IMR-90 (cell line): ENCODE measurements at regions not wholly inside any gene's neighbourhood (a gene's known extent, or its start where the extent isn't known, plus 50 kb on each side); places are given as distances from the start of the nearest gene placed in this dataset.

ENCODE experiments used
- ATAC-seq: fragments of 200-7000 bp; cut with Tn5 transposase; 2 replicates; pipeline ENCODE4 v1.9.1; 2020; ENCODE audit warnings: low read depth, mild to moderate bottlenecking, moderate library complexity
- BruUV-seq: library from RNA; stranded (reverse); fragments of 400-500 nt; replicated peaks from 2 replicates; lab custom pipeline; 2021; lab: Mats Ljungman, UMichigan
- CTCF ChIA-PET: fragments of 300-600 bp; formaldehyde crosslinking; extraction: SDS; loops from one replicate; lab custom pipeline; 2021; ENCODE audit warnings: antibody characterized with exemption; lab: Yijun Ruan, JAX
- POLR2A ChIA-PET: fragments of 300-600 bp; sonication (Branson Sonifier 250); formaldehyde crosslinking; loops from one replicate; lab custom pipeline; 2022; ENCODE audit warnings: antibody characterized with exemption; ENCODE audit not compliant: unreplicated experiment; lab: Charles Lee
- DNase-seq: peaks from one replicate; pipeline ENCODE4 v3.0.0; 2013
- H2AFZ ChIP-seq: replicated peaks from 2 replicates; pipeline ENCODE3; 2013; ENCODE audit warnings: low read length, mild to moderate bottlenecking; ENCODE audit not compliant: poor library complexity
- H2AK5ac ChIP-seq: 2 replicates; pipeline ENCODE4 v1.6.1; 2013; ENCODE audit warnings: low read depth, low read length, inconsistent platforms
- H2AK9ac ChIP-seq: replicated peaks from 2 replicates; pipeline ENCODE3; 2013; ENCODE audit warnings: mild to moderate bottlenecking, low read depth, low read length, moderate library complexity; ENCODE audit not compliant: poor library complexity
- H2BK120ac ChIP-seq: 2 replicates; pipeline ENCODE4 v1.6.1; 2013; ENCODE audit warnings: low read depth, low read length, inconsistent platforms
- H2BK15ac ChIP-seq: 3 replicates; pipeline ENCODE4 v1.6.1; 2013; ENCODE audit warnings: low read depth, low read length, inconsistent platforms
- H2BK20ac ChIP-seq: 2 replicates; pipeline ENCODE4 v1.6.1; 2013; ENCODE audit warnings: low read depth, mild to moderate bottlenecking, inconsistent platforms, low read length, moderate library complexity
- H2BK5ac ChIP-seq: 2 replicates; pipeline ENCODE4 v1.6.1; 2013; ENCODE audit warnings: mild to moderate bottlenecking, low read depth, low read length, inconsistent platforms; ENCODE audit not compliant: poor library complexity, severe bottlenecking
- H3K14ac ChIP-seq: replicated peaks from 2 replicates; pipeline ENCODE4 v1.6.1; 2013; ENCODE audit warnings: low read depth, low read length, inconsistent platforms
- H3K18ac ChIP-seq: 2 replicates; pipeline ENCODE4 v1.6.1; 2013; ENCODE audit warnings: low read depth, low read length, control low read depth
- H3K23ac ChIP-seq: 2 replicates; pipeline ENCODE4 v1.6.1; 2013; ENCODE audit warnings: low read depth, low read length, inconsistent platforms
- H3K27ac ChIP-seq: 2 replicates; pipeline ENCODE4 v1.5.1; 2013; ENCODE audit warnings: mild to moderate bottlenecking, control low read depth, low read length; ENCODE audit not compliant: insufficient read depth
- H3K27me3 ChIP-seq: 2 replicates; pipeline ENCODE4 v1.6.1; 2013; ENCODE audit warnings: low read length; ENCODE audit not compliant: control insufficient read depth, insufficient read depth
- H3K36me3 ChIP-seq: 2 replicates; pipeline ENCODE4 v1.6.1; 2013; ENCODE audit warnings: low read length, mixed read lengths; ENCODE audit not compliant: control insufficient read depth, insufficient read depth
- H3K4ac ChIP-seq: 2 replicates; pipeline ENCODE4 v1.6.1; 2013; ENCODE audit warnings: low read depth, low read length, inconsistent platforms
- H3K4me1 ChIP-seq: 2 replicates; pipeline ENCODE4 v1.6.1; 2013; ENCODE audit warnings: low read length, mixed read lengths; ENCODE audit not compliant: control insufficient read depth, insufficient read depth
- H3K4me2 ChIP-seq: 2 replicates; pipeline ENCODE4 v1.6.1; 2013; ENCODE audit warnings: low read depth, mild to moderate bottlenecking, control low read depth, low read length, moderate library complexity
- H3K4me3 ChIP-seq: 2 replicates; pipeline ENCODE4 v1.5.1; 2013; ENCODE audit warnings: low read depth, mild to moderate bottlenecking, control low read depth, low read length, moderate library complexity; ENCODE audit not compliant: insufficient read depth
- H3K56ac ChIP-seq: 2 replicates; pipeline ENCODE4 v1.6.1; 2013; ENCODE audit warnings: low read length, inconsistent platforms; ENCODE audit not compliant: insufficient read depth; ENCODE audit errors: extremely low read depth
- H3K79me1 ChIP-seq, 2 experiments: 2 replicates each; pipeline ENCODE4 v1.6.1; 2013; ENCODE audit warnings: low read length in 2 of 2, inconsistent platforms in 1 of 2, low read depth in 1 of 2
- H3K9ac ChIP-seq: 2 replicates; pipeline ENCODE4 v1.6.1; 2013; ENCODE audit warnings: low read depth, low read length, control low read depth
- H3K9me1 ChIP-seq: 2 replicates; pipeline ENCODE4 v1.6.1; 2013; ENCODE audit warnings: low read length, inconsistent platforms; ENCODE audit not compliant: insufficient read depth
- H3K9me3 ChIP-seq: 2 replicates; pipeline ENCODE4 v1.6.1; 2013; ENCODE audit warnings: low read length; ENCODE audit not compliant: control insufficient read depth, insufficient read depth
- H4K20me1 ChIP-seq: 2 replicates; pipeline ENCODE4 v1.6.1; 2013; ENCODE audit warnings: low read length, inconsistent platforms; ENCODE audit not compliant: insufficient read depth
- H4K5ac ChIP-seq: 2 replicates; pipeline ENCODE4 v1.6.1; 2013; ENCODE audit warnings: mild to moderate bottlenecking, low read depth, low read length, control low read depth
- H4K8ac ChIP-seq, 2 experiments: 2 replicates each; pipeline ENCODE4 v1.6.1; 2013; ENCODE audit warnings: low read depth in 2 of 2, low read length in 2 of 2, control low read depth in 1 of 2, inconsistent platforms in 1 of 2
- H4K91ac ChIP-seq: 2 replicates; pipeline ENCODE4 v1.6.1; 2013; ENCODE audit warnings: low read depth, low read length, inconsistent platforms; ENCODE audit not compliant: insufficient read depth
- BHLHE40 ChIP-seq: fragments of 150-350 bp; IDR thresholded peaks from 2 replicates; pipeline ENCODE4 v1.6.1; 2016; ENCODE audit warnings: mild to moderate bottlenecking, low read depth, low read length
- CEBPB ChIP-seq: IDR thresholded peaks from 2 replicates; pipeline ENCODE4 v1.6.1; 2012; ENCODE audit warnings: low read depth, low read length, improper control_type of control experiment
- CTCF ChIP-seq: conservative IDR thresholded peaks from 2 replicates; pipeline ENCODE4 v1.5.1; 2012; ENCODE audit warnings: mild to moderate bottlenecking, low read depth, low read length, improper control_type of control experiment
- MAFK ChIP-seq: IDR thresholded peaks from 2 replicates; pipeline ENCODE4 v1.6.1; 2012; ENCODE audit warnings: low read depth, low read length, improper control_type of control experiment
- MXI1 ChIP-seq: IDR thresholded peaks from 2 replicates; pipeline ENCODE4 v1.6.1; 2012; ENCODE audit warnings: low read depth, mild to moderate bottlenecking, low read length, moderate library complexity, borderline replicate concordance
- NFE2L2 ChIP-seq: fragments of 150-350 bp; IDR thresholded peaks from 2 replicates; pipeline ENCODE4 v1.6.1; 2016; ENCODE audit warnings: low read depth, mild to moderate bottlenecking, low read length
- POLR2A ChIP-seq: IDR thresholded peaks from 2 replicates; pipeline ENCODE4 v1.6.1; 2012; ENCODE audit warnings: mild to moderate bottlenecking, low read depth, low read length
- WGBS, 2 experiments: methylation state at CpG; one replicate each; pipeline versions ENCODE4 v1.1.5 to v1.1.7; 2013; ENCODE audit warnings: missing lambda C conversion rate in 2 of 2; ENCODE audit not compliant: insufficient read length in 1 of 2; ENCODE audit errors: extremely low coverage in 2 of 2; 5-methylcytosine and 5-hydroxymethylcytosine counted together
- dilution Hi-C: fragments of 300-500 bp; cut with HindIII; formaldehyde crosslinking; loops from one replicate; pipeline ENCODE4 v1.14.3; 2018; ENCODE audit warnings: low sequenced_read_pairs; ENCODE audit not compliant: unreplicated experiment
- in situ Hi-C: fragments of 300-500 bp; cut with MboI; formaldehyde crosslinking; loops from 3 replicates; pipeline ENCODE4 v1.14.3; 2019; ENCODE audit warnings: low sequenced_read_pairs, inconsistent platforms, mixed read lengths
- intact Hi-C: fragments of 100-400 bp; cut with micrococcal nuclease; formaldehyde crosslinking; loops from 2 replicates; pipeline ENCODE4 v1.10.0; 2022
- TF ChIP-seq, protein P1 (sequence below): fragments of 150-350 bp; IDR thresholded peaks from 2 replicates; pipeline ENCODE4 v1.6.1; 2017; ENCODE audit warnings: mild to moderate bottlenecking, antibody characterized with exemption, low read length, low read depth

DNA sequence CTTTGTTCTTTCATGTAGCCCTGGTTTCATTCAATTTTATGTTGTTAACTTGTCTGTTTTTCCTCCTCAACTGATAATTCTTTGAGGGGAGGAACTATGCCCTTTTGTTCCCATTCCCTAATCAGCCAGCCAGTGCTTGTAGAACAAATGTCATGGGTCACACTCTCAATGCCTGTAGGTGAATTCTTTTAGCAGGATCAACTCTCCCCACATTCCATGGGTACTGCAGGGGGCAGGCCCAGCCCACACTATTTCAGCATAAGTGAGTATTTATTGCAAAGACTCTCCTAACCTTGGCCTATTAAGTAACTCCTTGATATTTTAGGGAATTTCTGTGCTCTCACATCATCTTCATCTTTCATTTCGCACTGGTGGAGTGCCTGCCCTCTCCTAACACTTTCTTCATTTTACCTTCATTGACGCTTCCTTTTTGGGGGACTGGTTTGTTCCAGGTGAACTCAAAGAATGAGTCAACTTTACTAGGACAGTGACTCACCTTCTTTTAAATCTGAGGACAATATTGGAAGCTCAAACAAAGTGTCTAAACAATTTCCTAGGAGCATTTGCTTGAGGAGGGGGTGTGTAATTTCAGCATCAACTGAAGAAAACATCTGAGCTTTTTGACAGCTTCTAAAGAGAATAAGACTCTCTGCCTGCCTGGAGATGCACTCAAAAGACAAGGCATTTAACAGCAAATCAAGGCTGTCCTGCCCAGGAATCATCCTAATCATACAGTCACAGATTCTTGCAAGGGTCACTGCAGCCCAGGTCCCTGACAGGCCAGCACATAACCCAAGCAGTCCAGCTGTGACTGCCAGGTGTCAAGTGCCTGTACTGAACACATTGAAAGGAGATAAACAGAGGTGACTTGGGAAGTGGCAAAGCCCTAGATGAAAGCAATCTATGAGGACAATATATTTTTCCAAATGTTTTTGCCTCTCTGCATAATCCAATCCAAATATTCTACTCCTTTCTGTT lies 208.8 kb upstream of the ADRA1D start:
- peak overlapping the region; percentile 42; the same call in 1 of the 2 replicates for H2BK20ac ChIP-seq
- 0 out of 2 replicates have a peak overlapping the region, but pooled peaks have one; percentile 33 for H2AK5ac ChIP-seq
- no peaks in the 10 kb centered on the region for H3K27me3 ChIP-seq
- no peaks in the 10 kb centered on the region for H3K9me3 ChIP-seq
- 0 out of 2 replicates have a peak overlapping the region, but pooled peaks have one; percentile 3 for H3K4ac ChIP-seq
- dilution Hi-C loops (no loop called here), in situ Hi-C loops (no loop called here), intact Hi-C loops (no loop called here)
- H3K9ac ChIP-seq = no peak overlapping the region
- no peaks in the 10 kb centered on the region for H3K9me1 ChIP-seq
- H4K91ac ChIP-seq = no peak overlapping the region
- H3K23ac ChIP-seq = no peak overlapping the region
- no peak overlapping the region for H2BK5ac ChIP-seq
- H3K79me1 ChIP-seq = no peaks in the 10 kb centered on the region
- H2AK9ac ChIP-seq = no peak overlapping the region
- H3K14ac ChIP-seq = 0 out of 2 replicates have a peak overlapping the region, but pooled peaks have one; percentile 52
- DNase-seq (no peak), ATAC-seq (no peak)
- H4K5ac ChIP-seq = no peak overlapping the region
- no peak overlapping the region for H3K18ac ChIP-seq
- H2BK120ac ChIP-seq = no peak overlapping the region
- no peak overlapping the region for H3K56ac ChIP-seq
- no peak overlapping the region for H2BK15ac ChIP-seq
- no peak overlapping the region for H4K8ac ChIP-seq
- H3K4me1 ChIP-seq = peaks cover 3% of the 10 kb centered on the region
- no peaks in the 10 kb centered on the region for H3K36me3 ChIP-seq
- H3K27ac ChIP-seq = no peak overlapping the region
- BruUV-seq = no TSS peak
- WGBS, 2 experiments = no CpG with 5 or more reads among the region's 2 CpGs
- ChIA-PET CTCF (no interaction called here), POLR2A (no interaction called here)
- no peaks in the 10 kb centered on the region for H4K20me1 ChIP-seq
- no peak overlapping the region for H3K4me2 ChIP-seq
- TF ChIP-seq BHLHE40 (no peak), MAFK (no peak), POLR2A (no peak), CTCF (no peak), NFE2L2 (no peak), MXI1 (no peak), CEBPB (no peak)
- TF ChIP-seq, protein P1, sequence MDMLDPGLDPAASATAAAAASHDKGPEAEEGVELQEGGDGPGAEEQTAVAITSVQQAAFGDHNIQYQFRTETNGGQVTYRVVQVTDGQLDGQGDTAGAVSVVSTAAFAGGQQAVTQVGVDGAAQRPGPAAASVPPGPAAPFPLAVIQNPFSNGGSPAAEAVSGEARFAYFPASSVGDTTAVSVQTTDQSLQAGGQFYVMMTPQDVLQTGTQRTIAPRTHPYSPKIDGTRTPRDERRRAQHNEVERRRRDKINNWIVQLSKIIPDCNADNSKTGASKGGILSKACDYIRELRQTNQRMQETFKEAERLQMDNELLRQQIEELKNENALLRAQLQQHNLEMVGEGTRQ = no peak
- H2AFZ ChIP-seq = no peak overlapping the region
- no peak overlapping the region for H3K4me3 ChIP-seq
